Dermis blood vessel endothelial cell (primary cell): ENCODE measurements at regions not wholly inside any gene's neighbourhood (a gene's known extent, or its start where the extent isn't known, plus 50 kb on each side); places are given as distances from the start of the nearest gene placed in this dataset.

Experiments used
- DNase-seq: peaks from one replicate; pipeline ENCODE4 v3.0.0; 2010

DNA sequence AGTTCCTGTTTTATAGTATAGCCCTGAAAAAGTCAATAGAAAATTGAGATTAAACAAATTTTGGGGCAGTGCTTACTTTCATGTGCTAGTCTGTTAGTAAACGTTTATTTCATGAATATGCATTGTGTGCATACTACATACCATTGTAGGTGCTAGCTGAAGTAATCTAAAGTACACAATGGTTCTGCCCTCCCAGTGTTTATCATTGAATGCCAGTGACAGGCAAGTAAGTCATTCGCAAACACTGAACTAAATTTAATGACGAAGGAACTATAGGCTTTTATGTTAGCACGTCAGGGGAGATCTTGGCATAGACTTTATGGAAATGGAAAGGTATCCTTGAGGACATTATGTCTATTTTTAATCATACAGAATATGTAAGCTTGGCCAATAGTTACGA lies 426.9 kb upstream of the EPHA5 start:
- no peak for DNase-seq

DNA sequence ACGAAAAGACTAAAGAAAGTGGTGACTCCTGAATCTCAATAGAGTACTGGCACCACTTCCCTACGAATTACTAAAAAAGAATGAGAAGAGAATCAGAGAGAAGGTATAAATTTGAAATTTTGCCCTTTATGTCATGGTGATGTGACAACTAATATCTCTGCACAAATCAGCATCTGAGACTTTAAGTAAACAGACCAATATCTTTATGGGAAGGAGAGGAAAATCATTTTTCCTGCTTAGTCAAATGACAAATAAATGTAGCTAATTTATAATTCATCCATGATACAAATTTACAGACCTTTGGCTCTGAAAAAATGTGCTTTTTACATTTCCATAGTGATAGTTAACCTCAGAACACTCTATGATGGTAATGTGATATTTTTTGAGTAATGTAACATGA lies 424.8 kb upstream of the EPHA5 start:
- DNase-seq: no peak

- no peak for DNase-seq
These were observed 423.8 kb upstream of the EPHA5 start for GRCh38 chr4:66094070-66094469.

- DNase-seq: no peak
These were observed 421.5 kb upstream of the EPHA5 start for GRCh38 chr4:66091786-66092185.

GRCh38 chr4:66073961-66074360 lies 403.7 kb upstream of the EPHA5 start:
- DNase-seq: no peak

DNA sequence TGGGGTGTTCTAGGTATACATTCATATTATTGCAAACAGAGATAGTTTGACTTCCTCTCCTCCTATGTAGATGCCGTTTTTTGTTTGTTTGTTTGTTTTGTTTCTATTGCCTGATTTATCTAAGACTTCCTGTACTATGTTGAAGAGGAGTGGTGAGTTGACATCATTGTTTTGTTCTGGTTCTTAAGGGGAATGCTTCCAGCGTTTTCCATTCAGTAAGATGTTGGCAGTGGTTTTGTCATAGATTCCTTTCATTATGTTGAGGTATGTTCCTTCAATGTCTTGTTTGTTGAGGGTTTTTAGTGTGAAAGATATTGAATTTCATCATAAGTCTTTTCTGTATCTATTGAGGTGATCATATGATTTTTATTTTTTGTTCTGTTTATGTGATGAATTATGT lies 401.6 kb upstream of the EPHA5 start:
- no peak for DNase-seq

- no peak for DNase-seq
These were observed 392.6 kb upstream of the EPHA5 start for GRCh38 chr4:66062921-66063320.

GRCh38 chr4:66062044-66062443 lies 391.8 kb upstream of the EPHA5 start:
- DNase-seq: no peak

DNA sequence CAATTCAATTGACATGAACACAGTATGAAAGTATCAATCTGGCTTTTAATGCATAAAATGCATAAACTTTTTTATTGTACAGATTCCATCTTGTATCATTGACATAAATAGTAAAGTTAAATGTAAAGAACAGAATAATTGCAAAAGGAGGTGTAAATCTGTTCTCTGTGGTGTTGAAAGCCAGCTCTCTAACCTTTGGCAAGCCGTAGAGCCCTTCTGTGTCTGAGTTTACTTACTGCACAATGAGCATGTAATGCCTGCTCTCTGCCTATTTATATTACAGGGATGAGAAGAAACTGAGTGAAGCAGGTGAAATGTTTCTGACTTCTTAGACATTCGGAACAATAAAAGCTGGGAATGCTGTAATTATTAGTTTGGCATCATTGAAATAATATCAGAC lies 389.3 kb upstream of the EPHA5 start:
- DNase-seq: no peak

DNA sequence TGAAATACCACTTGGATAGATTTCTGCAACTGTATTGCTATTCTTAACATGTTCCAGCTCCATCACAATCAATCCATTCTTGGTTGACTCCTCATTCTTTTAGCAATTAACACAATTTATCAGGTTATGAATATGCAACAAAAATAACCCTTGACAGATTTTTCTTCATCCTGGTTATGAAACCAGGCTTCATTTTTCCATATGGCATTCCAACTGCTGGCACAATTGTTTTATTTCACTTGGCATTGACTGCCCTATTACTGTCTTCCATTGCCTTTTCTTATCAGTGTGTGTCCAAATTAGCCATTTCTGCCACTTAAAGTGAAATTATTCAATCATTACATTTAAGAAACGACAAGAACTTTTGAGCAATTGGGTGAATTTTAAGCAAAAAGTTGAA lies 388.8 kb upstream of the EPHA5 start:
- no peak for DNase-seq

GRCh38 chr4:66055999-66056398 lies 385.7 kb upstream of the EPHA5 start:
- no peak for DNase-seq

- no peak for DNase-seq
These were observed 382.1 kb upstream of the EPHA5 start for GRCh38 chr4:66052426-66052825.

DNA sequence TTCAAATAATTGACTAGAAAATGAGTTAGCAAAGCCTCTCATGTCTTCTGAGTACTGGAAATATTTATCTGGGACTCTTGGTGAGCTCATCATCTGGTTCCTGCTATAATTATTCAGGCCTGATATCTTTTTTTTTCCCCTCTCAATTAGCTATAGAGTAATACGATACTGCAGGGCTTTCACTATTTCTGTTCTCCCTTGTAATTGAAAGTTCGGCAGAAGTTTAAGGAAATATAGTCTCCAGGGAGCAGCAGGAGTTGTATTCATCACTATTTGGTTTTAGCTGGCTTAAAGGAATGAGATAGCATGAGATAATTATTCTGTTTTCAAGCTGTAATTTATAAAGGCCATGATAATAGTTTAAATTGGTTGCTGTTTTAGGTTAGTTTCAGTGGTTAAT lies 378.6 kb upstream of the EPHA5 start:
- DNase-seq: no peak

DNA sequence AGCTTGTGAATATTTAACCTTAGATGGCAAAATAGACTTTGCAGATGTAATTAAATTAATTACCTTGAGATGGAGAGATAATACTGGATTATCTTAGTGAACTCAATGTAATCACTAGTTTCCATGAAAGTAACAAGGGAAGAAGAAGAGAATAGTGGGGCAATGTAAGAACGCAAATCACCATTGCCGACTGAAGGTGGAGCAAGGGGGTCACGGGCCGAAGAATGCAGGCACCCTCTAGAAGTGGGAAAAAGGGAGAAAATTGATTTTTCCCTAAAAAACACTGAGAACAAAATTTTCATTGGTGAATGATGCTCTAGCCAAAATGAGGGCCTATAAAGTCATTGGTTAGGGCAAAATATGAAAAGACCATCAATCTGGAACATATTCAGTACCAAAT lies 375.6 kb upstream of the EPHA5 start:
- DNase-seq: no peak

GRCh38 chr4:66035701-66036100 lies 365.4 kb upstream of the EPHA5 start:
- no peak for DNase-seq

GRCh38 chr4:66034671-66035070 lies 364.4 kb upstream of the EPHA5 start:
- no peak for DNase-seq

GRCh38 chr4:66034262-66034661 lies 364.0 kb upstream of the EPHA5 start:
- no peak for DNase-seq

- no peak for DNase-seq
These were observed 362.3 kb upstream of the EPHA5 start for GRCh38 chr4:66032571-66032970.

- no peak for DNase-seq
These were observed 358.4 kb upstream of the EPHA5 start for GRCh38 chr4:66028668-66029067.

DNA sequence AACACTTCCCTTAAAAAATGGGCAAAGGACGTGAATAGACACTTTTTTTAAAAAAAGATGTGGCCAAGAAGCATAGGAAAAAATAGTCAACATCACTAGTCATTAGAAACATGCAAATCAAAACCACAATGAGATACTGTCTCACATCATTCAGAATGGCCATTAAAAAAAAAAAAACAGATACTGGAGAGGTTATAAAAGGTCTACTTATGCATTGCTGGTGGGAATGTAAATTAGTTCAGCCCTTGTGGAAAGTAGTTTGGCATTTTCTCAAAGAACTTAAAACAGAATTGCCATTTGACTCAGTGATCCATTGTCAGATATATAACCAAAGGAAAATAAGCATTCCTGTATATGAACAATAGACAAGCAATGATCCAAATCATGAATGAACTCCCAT lies 352.8 kb upstream of the EPHA5 start:
- DNase-seq: no peak

- no peak for DNase-seq
These were observed 347.4 kb upstream of the EPHA5 start for GRCh38 chr4:66017671-66018070.

DNA sequence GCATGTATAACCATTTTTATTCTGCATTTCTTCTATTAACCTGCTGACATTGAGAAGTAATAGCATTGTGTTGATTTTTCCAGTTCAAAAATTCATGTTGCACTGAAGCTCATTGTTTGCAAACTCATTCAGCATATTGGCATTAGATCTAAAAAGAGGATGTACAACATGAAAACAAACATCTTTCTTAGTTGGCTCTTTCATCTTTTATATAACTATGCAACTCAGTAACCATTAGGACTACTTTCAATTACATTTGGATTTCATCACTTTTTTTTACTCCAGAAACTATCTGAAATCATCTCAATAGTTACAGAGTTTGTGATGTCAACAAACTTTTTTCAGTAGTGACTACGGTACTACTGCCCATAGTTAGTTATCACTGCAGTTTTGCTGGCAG lies 346.0 kb upstream of the EPHA5 start:
- DNase-seq: no peak

GRCh38 chr4:66014146-66014765 lies 344.0 kb upstream of the EPHA5 start:
- DNase-seq: no peak

GRCh38 chr4:66000510-66001117 lies 330.3 kb upstream of the EPHA5 start:
- DNase-seq: no peak

DNA sequence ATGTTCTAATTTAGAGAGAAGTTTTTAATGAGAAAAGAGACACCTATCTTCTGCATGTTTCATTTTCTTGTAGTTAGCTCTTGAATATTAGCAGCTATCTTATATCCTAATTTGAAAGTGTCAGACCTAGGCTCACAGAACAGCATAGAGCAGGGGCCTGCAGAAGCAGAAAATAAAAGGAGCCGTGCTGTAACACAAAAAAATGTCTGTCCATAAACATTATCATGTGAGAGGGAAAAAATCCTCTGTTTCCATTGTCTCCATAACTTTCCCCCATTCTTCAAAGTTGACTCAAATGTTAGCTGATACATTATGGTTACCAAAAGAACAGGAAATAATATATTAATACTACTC lies 329.2 kb upstream of the EPHA5 start:
- no peak for DNase-seq
